ENCODE measurements at regions not wholly inside any gene's neighbourhood (a gene's known extent, or its start where the extent isn't known, plus 50 kb on each side); places are given as distances from the start of the nearest gene placed in this dataset.

DNA sequence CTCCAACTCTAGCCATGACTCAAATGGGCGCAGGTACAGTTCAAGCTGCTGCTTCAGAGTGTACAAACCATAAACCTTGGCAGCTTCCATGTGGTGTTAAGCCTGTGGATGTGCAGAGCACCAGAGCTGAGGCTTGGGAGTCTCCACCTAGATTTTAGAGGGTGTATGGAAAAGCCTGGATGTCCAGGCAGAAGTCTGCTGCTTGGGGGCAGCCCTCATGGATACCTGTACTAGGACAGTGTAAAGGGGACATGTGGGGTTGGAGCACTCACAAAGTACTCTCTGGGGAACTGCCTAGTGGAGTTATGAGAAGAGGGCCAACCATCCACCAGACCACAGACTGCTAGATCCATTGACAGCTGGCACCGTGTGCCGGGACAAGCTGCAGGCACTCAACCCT is 273.5 kb upstream of the ST8SIA4 start:
- Histone ChIP-seq H2AFZ (ENCODE audit: low read depth, low read length, severe bottlenecking) (no peak overlapping the region), H3K9ac (ENCODE audit: low read length) (no peak overlapping the region), H3K79me2 (ENCODE audit: insufficient read depth, low read length) (no peaks in the 10 kb centered on the region), H4K20me1 (ENCODE audit: low read depth, low read length) (no peaks in the 10 kb centered on the region), H3K4me2 (ENCODE audit: low read depth, low read length, poor library complexity, severe bottlenecking) (no peak overlapping the region), H3K9me2 (replicated peaks; ENCODE audit: insufficient read depth, low read length) (no peaks in the 10 kb centered on the region), H3K27ac (ENCODE audit: low read depth, low read length) (no peak overlapping the region), H3K36me3 (ENCODE audit: low read length) (no peaks in the 10 kb centered on the region), H3K27me3 (ENCODE audit: low read length) (no peaks in the 10 kb centered on the region), H3F3A (ENCODE audit: insufficient read depth) (no peaks in the 10 kb centered on the region), H3K9me3 (ENCODE audit: insufficient read depth, low read length) (0 out of 2 replicates have a peak, but pooled peaks cover 3% of the 10 kb centered on the region), H3K4me3 (ENCODE audit: insufficient read depth, low read length, poor library complexity, severe bottlenecking) (no peak overlapping the region)
- TF ChIP-seq CTCF (IDR thresholded peaks at IDR 0.05; ENCODE audit: insufficient read depth, low read length, poor library complexity, severe bottlenecking) (no peak), EZH2phosphoT487 (conservative IDR thresholded peaks at IDR 0.05; ENCODE audit: low read length) (no peak)

GRCh38 chr5:101174981-101175380 is 271.9 kb upstream of the ST8SIA4 start:
- H3K9me3 ChIP-seq (ENCODE audit: insufficient read depth, low read length) = 0 out of 2 replicates have a peak, but pooled peaks cover 3% of the 10 kb centered on the region
- no peak overlapping the region for H3K4me3 ChIP-seq (ENCODE audit: insufficient read depth, low read length, poor library complexity, severe bottlenecking)
- no peaks in the 10 kb centered on the region for H3K36me3 ChIP-seq (ENCODE audit: low read length)
- H3K4me2 ChIP-seq (ENCODE audit: low read depth, low read length, poor library complexity, severe bottlenecking) = no peak overlapping the region
- H3K9me2 ChIP-seq (replicated peaks; ENCODE audit: insufficient read depth, low read length) = no peaks in the 10 kb centered on the region
- no peaks in the 10 kb centered on the region for H3K27me3 ChIP-seq (ENCODE audit: low read length)
- no peaks in the 10 kb centered on the region for H4K20me1 ChIP-seq (ENCODE audit: low read depth, low read length)
- H3K79me2 ChIP-seq (ENCODE audit: insufficient read depth, low read length) = no peaks in the 10 kb centered on the region
- H2AFZ ChIP-seq (ENCODE audit: low read depth, low read length, severe bottlenecking) = no peak overlapping the region
- no peaks in the 10 kb centered on the region for H3F3A ChIP-seq (ENCODE audit: insufficient read depth)
- no peak overlapping the region for H3K27ac ChIP-seq (ENCODE audit: low read depth, low read length)
- no peak for TF ChIP-seq CTCF (IDR thresholded peaks at IDR 0.05; ENCODE audit: insufficient read depth, low read length, poor library complexity, severe bottlenecking)
- TF ChIP-seq EZH2phosphoT487 (conservative IDR thresholded peaks at IDR 0.05; ENCODE audit: low read length) = no peak
- H3K9ac ChIP-seq (ENCODE audit: low read length) = no peak overlapping the region

- Histone ChIP-seq H3K27me3 (ENCODE audit: low read length) (no peaks in the 10 kb centered on the region), H3K4me3 (ENCODE audit: insufficient read depth, low read length, poor library complexity, severe bottlenecking) (no peak overlapping the region), H3K36me3 (ENCODE audit: low read length) (no peaks in the 10 kb centered on the region), H3K4me2 (ENCODE audit: low read depth, low read length, poor library complexity, severe bottlenecking) (no peak overlapping the region), H2AFZ (ENCODE audit: low read depth, low read length, severe bottlenecking) (no peak overlapping the region), H3K9me3 (ENCODE audit: insufficient read depth, low read length) (no peaks in the 10 kb centered on the region), H3F3A (ENCODE audit: insufficient read depth) (no peaks in the 10 kb centered on the region), H3K9ac (ENCODE audit: low read length) (no peak overlapping the region), H3K9me2 (replicated peaks; ENCODE audit: insufficient read depth, low read length) (no peaks in the 10 kb centered on the region), H3K27ac (ENCODE audit: low read depth, low read length) (no peak overlapping the region), H4K20me1 (ENCODE audit: low read depth, low read length) (no peaks in the 10 kb centered on the region), H3K79me2 (ENCODE audit: insufficient read depth, low read length) (no peaks in the 10 kb centered on the region)
- no peak for TF ChIP-seq EZH2phosphoT487 (conservative IDR thresholded peaks at IDR 0.05; ENCODE audit: low read length)
- TF ChIP-seq CTCF (IDR thresholded peaks at IDR 0.05; ENCODE audit: insufficient read depth, low read length, poor library complexity, severe bottlenecking) = no peak
These were observed 260.0 kb upstream of the ST8SIA4 start for GRCh38 chr5:101163088-101163487.

Measured in SU-DHL-6 (cell line).